Coronary artery (tissue), 2 donors: ENCODE measurements at regions not wholly inside any gene's neighbourhood (a gene's known extent, or its start where the extent isn't known, plus 50 kb on each side); places are given as distances from the start of the nearest gene placed in this dataset.

Experiments
- DNase-seq: peaks from one replicate; pipeline ENCODE4 v3.0.0-alpha.2; 2017; ENCODE audit warnings: low spot score
- H3K27ac ChIP-seq, 2 donors: fragments of 200-600 bp; sonication (generic); one replicate each; pipeline ENCODE4 v1.5.1; 2016 to 2019
- H3K4me3 ChIP-seq: fragments of 200-600 bp; sonication (generic); 2 replicates; pipeline ENCODE4 v1.5.1; 2016; ENCODE audit warnings: mild to moderate bottlenecking, moderate library complexity
- TF ChIP-seq, protein P1 (sequence below): fragments of 200-600 bp; sonication (generic); IDR thresholded peaks from one replicate; pipeline ENCODE4 v1.5.1; 2019; ENCODE audit warnings: antibody characterized with exemption

DNA sequence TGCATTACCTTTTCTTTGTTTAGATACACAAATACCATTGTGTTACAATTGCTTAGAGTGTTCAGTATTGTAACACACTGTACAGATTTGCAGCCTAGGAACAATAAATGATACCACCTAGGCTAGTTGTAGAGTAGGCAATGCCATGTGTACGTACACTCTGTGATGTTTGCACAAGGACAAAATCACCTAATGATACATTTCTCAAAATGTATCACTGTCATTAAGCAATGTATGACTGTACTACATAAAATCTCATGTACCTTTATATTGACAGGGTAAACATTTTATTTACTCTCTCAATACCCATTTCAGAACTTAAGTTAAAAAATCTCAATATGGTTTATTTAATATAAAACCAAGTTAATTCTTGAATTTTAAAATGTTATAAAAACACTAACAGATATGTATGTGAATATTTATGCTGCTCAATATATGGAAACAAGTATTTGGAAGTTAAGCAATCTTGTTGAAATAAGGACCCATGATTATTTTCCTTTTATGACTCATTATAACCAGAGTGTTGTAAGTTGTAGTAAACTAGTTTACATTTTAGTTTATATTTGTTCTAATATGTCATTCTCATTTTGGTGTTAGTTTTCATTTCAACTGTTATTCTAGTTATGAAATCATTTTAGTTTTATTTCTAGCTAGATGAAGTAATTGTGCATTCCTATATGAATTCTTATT is 409.2 kb downstream of the TLL1 start:
- TF ChIP-seq, protein P1, sequence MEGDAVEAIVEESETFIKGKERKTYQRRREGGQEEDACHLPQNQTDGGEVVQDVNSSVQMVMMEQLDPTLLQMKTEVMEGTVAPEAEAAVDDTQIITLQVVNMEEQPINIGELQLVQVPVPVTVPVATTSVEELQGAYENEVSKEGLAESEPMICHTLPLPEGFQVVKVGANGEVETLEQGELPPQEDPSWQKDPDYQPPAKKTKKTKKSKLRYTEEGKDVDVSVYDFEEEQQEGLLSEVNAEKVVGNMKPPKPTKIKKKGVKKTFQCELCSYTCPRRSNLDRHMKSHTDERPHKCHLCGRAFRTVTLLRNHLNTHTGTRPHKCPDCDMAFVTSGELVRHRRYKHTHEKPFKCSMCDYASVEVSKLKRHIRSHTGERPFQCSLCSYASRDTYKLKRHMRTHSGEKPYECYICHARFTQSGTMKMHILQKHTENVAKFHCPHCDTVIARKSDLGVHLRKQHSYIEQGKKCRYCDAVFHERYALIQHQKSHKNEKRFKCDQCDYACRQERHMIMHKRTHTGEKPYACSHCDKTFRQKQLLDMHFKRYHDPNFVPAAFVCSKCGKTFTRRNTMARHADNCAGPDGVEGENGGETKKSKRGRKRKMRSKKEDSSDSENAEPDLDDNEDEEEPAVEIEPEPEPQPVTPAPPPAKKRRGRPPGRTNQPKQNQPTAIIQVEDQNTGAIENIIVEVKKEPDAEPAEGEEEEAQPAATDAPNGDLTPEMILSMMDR = no peak
- Histone ChIP-seq H3K4me3 (no peak overlapping the region), H3K27ac (no peak overlapping the region)
- DNase-seq = no peak

DNA sequence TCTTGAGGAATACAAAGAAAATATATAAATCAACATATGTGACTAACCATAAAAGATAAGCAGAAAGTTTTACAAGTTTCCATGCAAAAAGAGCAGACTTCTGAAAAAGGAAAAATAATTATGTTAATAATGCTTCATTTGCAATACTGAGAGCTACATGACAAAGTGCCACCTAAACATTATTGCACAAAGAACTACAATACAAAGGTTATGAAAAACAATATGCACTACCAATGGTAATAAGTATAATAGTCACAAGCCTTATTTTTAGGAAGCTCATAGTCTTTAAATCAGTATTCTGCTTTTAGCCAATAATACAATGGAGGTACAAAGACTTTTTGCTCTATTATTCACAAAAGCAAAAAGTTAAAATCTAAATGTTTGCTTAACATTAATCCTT is 411.2 kb downstream of the TLL1 start:
- H3K27ac ChIP-seq = no peak overlapping the region
- TF ChIP-seq, protein P1 = no peak
- no peak overlapping the region for H3K4me3 ChIP-seq
- no peak for DNase-seq

DNA sequence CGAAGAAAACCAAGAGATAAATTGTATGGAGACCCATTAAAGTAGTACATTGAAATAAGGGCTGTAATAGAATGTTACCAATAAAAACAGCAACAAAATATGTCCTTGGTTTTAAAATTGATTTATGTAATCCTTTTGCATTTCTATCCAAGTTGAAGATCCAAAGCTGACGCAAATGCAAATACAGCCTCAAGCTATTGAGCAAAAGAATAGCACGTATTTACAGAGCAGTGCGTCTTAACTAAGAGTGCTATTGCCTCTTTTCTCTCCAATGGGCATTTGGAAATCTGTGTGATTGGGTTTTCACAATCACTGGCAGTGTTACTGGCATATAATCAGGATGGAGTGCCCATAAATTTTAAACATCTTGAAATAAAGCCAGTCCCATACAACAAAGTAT is 417.4 kb downstream of the TLL1 start:
- no peak overlapping the region for H3K27ac ChIP-seq
- H3K4me3 ChIP-seq = no peak overlapping the region
- TF ChIP-seq, protein P1 = no peak
- DNase-seq = no peak

- no peak overlapping the region for H3K4me3 ChIP-seq
- DNase-seq = no peak
- no peak overlapping the region for H3K27ac ChIP-seq
- TF ChIP-seq, protein P1 = no peak
Measured at GRCh38 chr4:166293556-166293955, 420.5 kb downstream of the TLL1 start.

- TF ChIP-seq, protein P1 = no peak
- no peak overlapping the region for H3K4me3 ChIP-seq
Measured at GRCh38 chr4:166301266-166301665, 428.2 kb downstream of the TLL1 start.

DNA sequence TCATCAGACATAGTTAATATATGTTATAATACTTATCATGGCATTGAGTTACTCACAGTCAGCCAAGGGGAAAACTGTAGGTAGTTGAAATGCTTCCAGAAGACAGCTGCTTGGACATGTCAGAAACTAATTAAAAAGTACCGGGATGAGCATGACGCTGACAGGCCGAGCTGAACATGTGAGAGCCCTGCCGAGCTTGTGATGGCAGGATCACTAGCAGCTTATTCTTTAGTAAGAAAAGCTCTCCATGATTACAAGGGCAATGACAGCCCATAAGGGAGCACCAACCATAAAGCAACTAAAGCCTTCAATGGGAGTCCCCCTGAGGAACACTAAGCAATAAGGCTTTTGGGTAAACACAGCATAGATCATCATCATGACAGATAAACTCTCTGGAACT is 435.6 kb downstream of the TLL1 start:
- no peak for DNase-seq
- TF ChIP-seq, protein P1 = no peak
- Histone ChIP-seq H3K4me3 (no peak overlapping the region), H3K27ac (no peak overlapping the region)

More at GRCh38 chr4:166301266-166301665, 428.2 kb downstream of the TLL1 start:
- DNase-seq = no peak
- H3K27ac ChIP-seq = no peak overlapping the region

DNA sequence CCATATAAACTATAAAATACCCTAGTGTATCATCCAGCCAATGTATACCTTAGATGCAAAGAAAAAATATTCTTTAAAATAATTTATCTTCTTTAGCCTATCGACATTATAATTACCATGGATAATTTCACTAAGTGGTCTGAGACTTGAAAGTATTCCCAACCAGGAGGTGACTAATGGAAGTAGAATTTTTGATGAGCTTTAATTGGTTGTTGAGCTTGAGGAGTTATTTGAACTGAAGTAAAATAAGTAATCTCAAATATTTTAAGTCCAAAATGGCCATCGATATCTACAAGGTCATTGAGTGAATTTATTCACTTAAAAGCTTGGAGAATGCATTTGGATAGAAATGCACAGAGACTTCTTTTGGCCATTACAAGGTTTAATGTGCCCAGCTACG is 436.2 kb downstream of the TLL1 start:
- DNase-seq = no peak
- TF ChIP-seq, protein P1 = no peak
- Histone ChIP-seq H3K4me3 (no peak overlapping the region), H3K27ac (no peak overlapping the region)
